Activated CD4-positive, CD25-positive, alpha-beta regulatory T cell treated with anti-CD3 and anti-CD28 coated beads, Interleukin-2, amount 50 U/mL, for 16 hours (primary cell): ENCODE measurements at regions not wholly inside any gene's neighbourhood (a gene's known extent, or its start where the extent isn't known, plus 50 kb on each side); places are given as distances from the start of the nearest gene placed in this dataset.
"Not testable (repeated sequence)": the region's sequence is repeated elsewhere in the genome, so short reads cannot be mapped to it uniquely, and the experiment has no call there.

Experiments
- DNase-seq: peaks from one replicate; pipeline ENCODE4 v3.0.0-alpha.2; 2020; ENCODE audit warnings: low read depth, low spot score

- not testable (repeated sequence) for DNase-seq
Measured at GRCh38 chr2:87315183-87315902, 293.7 kb upstream of the PLGLB1 start.

- DNase-seq = not testable (repeated sequence)
Measured at GRCh38 chr2:87317193-87317592, 295.5 kb upstream of the PLGLB1 start.

GRCh38 chr2:87318814-87319491 is 297.3 kb upstream of the PLGLB1 start:
- not testable (repeated sequence) for DNase-seq

- not testable (repeated sequence) for DNase-seq
Measured at GRCh38 chr2:87319705-87320104, 298.1 kb upstream of the PLGLB1 start.

GRCh38 chr2:87321201-87321600 is 299.6 kb upstream of the PLGLB1 start:
- DNase-seq = not testable (repeated sequence)

- not testable (repeated sequence) for DNase-seq
Measured at GRCh38 chr2:87324335-87325041, 302.8 kb upstream of the PLGLB1 start.

- DNase-seq = not testable (repeated sequence)
Measured at GRCh38 chr2:87325042-87325910, 303.6 kb upstream of the PLGLB1 start.

- not testable (repeated sequence) for DNase-seq
Measured at GRCh38 chr2:87325911-87326294, 304.3 kb upstream of the PLGLB1 start.

- DNase-seq = not testable (repeated sequence)
Measured at GRCh38 chr2:87326754-87327153, 305.1 kb upstream of the PLGLB1 start.

GRCh38 chr2:87327648-87328371 is 306.2 kb upstream of the PLGLB1 start:
- DNase-seq = not testable (repeated sequence)

GRCh38 chr2:87329529-87329928 is 307.9 kb upstream of the PLGLB1 start:
- not testable (repeated sequence) for DNase-seq

GRCh38 chr2:87330486-87330885 is 308.8 kb upstream of the PLGLB1 start:
- not testable (repeated sequence) for DNase-seq

- DNase-seq = not testable (repeated sequence)
Measured at GRCh38 chr2:87331940-87332583, 310.4 kb upstream of the PLGLB1 start.

- not testable (repeated sequence) for DNase-seq
Measured at GRCh38 chr2:87334888-87335287, 313.2 kb upstream of the PLGLB1 start.

GRCh38 chr2:87338998-87339397 is 317.4 kb upstream of the PLGLB1 start:
- DNase-seq = not testable (repeated sequence)

- DNase-seq = peak; percentile 21
Measured at GRCh38 chr2:87341601-87342014, 320.0 kb upstream of the PLGLB1 start.

- DNase-seq = not testable (repeated sequence)
Measured at GRCh38 chr2:87342175-87342574, 320.5 kb upstream of the PLGLB1 start.

GRCh38 chr2:87343347-87343746 is 321.7 kb upstream of the PLGLB1 start:
- DNase-seq = not testable (repeated sequence)

GRCh38 chr2:87345283-87345682 is 323.6 kb upstream of the PLGLB1 start:
- not testable (repeated sequence) for DNase-seq

- DNase-seq = not testable (repeated sequence)
Measured at GRCh38 chr2:87348556-87348955, 326.9 kb upstream of the PLGLB1 start.
